Natural killer cell (primary cell): ENCODE measurements at regions not wholly inside any gene's neighbourhood (a gene's known extent, or its start where the extent isn't known, plus 50 kb on each side); places are given as distances from the start of the nearest gene placed in this dataset.

Experiments
- ATAC-seq, 3 donors: fragments of 150-1000 bp in 2 of 3; fragments of 200-7000 bp in 1 of 3; cut with Tn5 transposase; 1 replicate in 1 of 3; 2 replicates in 2 of 3; pipeline ENCODE4 v1.10.0; 2021; ENCODE audit warnings: mild to moderate bottlenecking in 2 of 3, moderate library complexity in 2 of 3
- DNase-seq, 2 donors: peaks; one replicate each; pipeline versions ENCODE4 v3.0.0 to v3.0.0-alpha.2; 2013 to 2021; ENCODE audit warnings: mixed read lengths in 1 of 2
- H3K27ac ChIP-seq: one replicate; pipeline ENCODE4 v1.5.1; 2013; ENCODE audit warnings: mild to moderate bottlenecking, low read length
- H3K27me3 ChIP-seq: one replicate; pipeline ENCODE4 v1.6.1; 2013; ENCODE audit warnings: low read length; ENCODE audit not compliant: control insufficient read depth, insufficient read depth
- H3K36me3 ChIP-seq: one replicate; pipeline ENCODE4 v1.6.1; 2013; ENCODE audit warnings: low read length; ENCODE audit not compliant: control insufficient read depth, insufficient read depth
- H3K4me1 ChIP-seq: one replicate; pipeline ENCODE4 v1.6.1; 2013; ENCODE audit warnings: low read length; ENCODE audit not compliant: control insufficient read depth, insufficient read depth
- H3K4me3 ChIP-seq: one replicate; pipeline ENCODE4 v1.5.1; 2013; ENCODE audit warnings: low read length
- H3K9me3 ChIP-seq: one replicate; pipeline ENCODE4 v1.6.1; 2013; ENCODE audit warnings: low read length; ENCODE audit not compliant: control insufficient read depth, insufficient read depth
- H3K27ac Mint-ChIP-seq, 2 donors: one replicate each; pipeline ENCODE4 v1.8.0; 2022; ENCODE audit warnings: mild to moderate bottlenecking in 2 of 2, mixed read lengths in 2 of 2, moderate library complexity in 1 of 2
- H3K27me3 Mint-ChIP-seq, 2 donors: one replicate each; pipeline ENCODE4 v1.8.0; 2022; ENCODE audit warnings: low read depth in 2 of 2, mixed read lengths in 2 of 2
- H3K36me3 Mint-ChIP-seq: one replicate; pipeline ENCODE4 v1.8.0; 2022; ENCODE audit warnings: mixed read lengths
- H3K4me1 Mint-ChIP-seq, 2 donors: one replicate each; pipeline ENCODE4 v1.8.0; 2022; ENCODE audit warnings: mixed read lengths in 2 of 2
- H3K4me3 Mint-ChIP-seq: one replicate; pipeline ENCODE4 v1.8.0; 2022; ENCODE audit warnings: mild to moderate bottlenecking, moderate library complexity, mixed read lengths
- H3K9me3 Mint-ChIP-seq, 2 donors: one replicate each; pipeline ENCODE4 v1.8.0; 2022; ENCODE audit warnings: mixed read lengths in 2 of 2
- WGBS: methylation state at CpG from one replicate; pipeline ENCODE4 v1.1.7; 2013; ENCODE audit warnings: missing lambda C conversion rate; ENCODE audit not compliant: insufficient coverage; 5-methylcytosine and 5-hydroxymethylcytosine counted together
- intact Hi-C: fragments of 100-400 bp; cut with micrococcal nuclease; formaldehyde crosslinking; loops from one replicate; pipeline ENCODE4 v1.14.2; 2022
- TF ChIP-seq, protein P1 (sequence below): fragments of 200-600 bp; IDR thresholded peaks from one replicate; pipeline ENCODE4 v1.8.0; 2022; ENCODE audit warnings: antibody characterized with exemption

DNA sequence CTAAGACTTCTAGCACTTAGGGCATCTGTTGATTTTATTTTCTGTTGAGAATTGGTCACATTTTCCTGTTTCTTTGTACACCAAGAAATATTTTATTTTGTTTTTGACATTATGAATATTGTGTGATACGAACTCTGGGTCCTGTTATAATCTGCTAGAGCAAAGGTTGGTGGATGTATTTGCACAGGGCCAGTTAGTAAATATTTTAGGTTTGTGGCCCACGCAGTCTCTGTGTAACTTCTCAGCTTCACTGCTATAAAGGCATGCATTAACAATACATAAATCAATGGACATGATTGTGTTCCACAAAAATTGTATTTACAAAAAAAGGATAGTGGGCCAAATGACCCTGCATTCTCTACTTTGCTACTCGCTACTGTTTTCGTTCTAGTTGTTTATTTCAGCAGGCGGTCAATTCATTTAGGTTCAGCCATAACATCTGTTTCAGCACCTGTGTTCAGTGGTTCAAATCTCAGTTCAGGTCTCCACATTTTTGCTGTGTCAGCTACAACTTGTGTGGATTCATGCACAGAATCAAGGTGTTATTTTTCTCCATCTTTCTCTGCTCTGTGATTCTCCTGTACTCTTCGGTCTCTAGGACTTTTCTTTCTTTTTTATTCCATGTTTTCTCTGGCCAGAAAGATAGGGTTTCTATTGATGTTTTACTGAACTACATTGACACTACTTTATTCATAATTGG is 786.2 kb downstream of the ETS1 start:
- no peaks in the 10 kb centered on the region for H3K4me1 Mint-ChIP-seq

GRCh38 chr11:127795326-127795725 is 792.0 kb downstream of the ETS1 start:
- TF ChIP-seq, protein P1, sequence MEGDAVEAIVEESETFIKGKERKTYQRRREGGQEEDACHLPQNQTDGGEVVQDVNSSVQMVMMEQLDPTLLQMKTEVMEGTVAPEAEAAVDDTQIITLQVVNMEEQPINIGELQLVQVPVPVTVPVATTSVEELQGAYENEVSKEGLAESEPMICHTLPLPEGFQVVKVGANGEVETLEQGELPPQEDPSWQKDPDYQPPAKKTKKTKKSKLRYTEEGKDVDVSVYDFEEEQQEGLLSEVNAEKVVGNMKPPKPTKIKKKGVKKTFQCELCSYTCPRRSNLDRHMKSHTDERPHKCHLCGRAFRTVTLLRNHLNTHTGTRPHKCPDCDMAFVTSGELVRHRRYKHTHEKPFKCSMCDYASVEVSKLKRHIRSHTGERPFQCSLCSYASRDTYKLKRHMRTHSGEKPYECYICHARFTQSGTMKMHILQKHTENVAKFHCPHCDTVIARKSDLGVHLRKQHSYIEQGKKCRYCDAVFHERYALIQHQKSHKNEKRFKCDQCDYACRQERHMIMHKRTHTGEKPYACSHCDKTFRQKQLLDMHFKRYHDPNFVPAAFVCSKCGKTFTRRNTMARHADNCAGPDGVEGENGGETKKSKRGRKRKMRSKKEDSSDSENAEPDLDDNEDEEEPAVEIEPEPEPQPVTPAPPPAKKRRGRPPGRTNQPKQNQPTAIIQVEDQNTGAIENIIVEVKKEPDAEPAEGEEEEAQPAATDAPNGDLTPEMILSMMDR, result no peak
- peaks cover 0 to 3% of the 10 kb centered on the region in 2 donors for H3K27me3 Mint-ChIP-seq
- Histone ChIP-seq H3K4me3 (no peak overlapping the region), H3K4me1 (no peaks in the 10 kb centered on the region), H3K27me3 (no peaks in the 10 kb centered on the region), H3K27ac (no peak overlapping the region), H3K9me3 (no peaks in the 10 kb centered on the region), H3K36me3 (no peaks in the 10 kb centered on the region)
- ATAC-seq (no peak), DNase-seq (no peak)
- H3K27ac Mint-ChIP-seq, result no peak overlapping the region
- no peaks in the 10 kb centered on the region for H3K4me1 Mint-ChIP-seq
- H3K9me3 Mint-ChIP-seq, result no peaks in the 10 kb centered on the region
- intact Hi-C loops, result no loop called here
- no peaks in the 10 kb centered on the region for H3K36me3 Mint-ChIP-seq
- no peak overlapping the region for H3K4me3 Mint-ChIP-seq

More for the DNA sequence above, 786.2 kb downstream of the ETS1 start:
- Histone ChIP-seq H3K9me3 (no peaks in the 10 kb centered on the region), H3K4me1 (no peaks in the 10 kb centered on the region), H3K36me3 (no peaks in the 10 kb centered on the region), H3K4me3 (no peak overlapping the region), H3K27ac (no peak overlapping the region), H3K27me3 (no peaks in the 10 kb centered on the region)
- ATAC-seq, result no peak
- no peak overlapping the region for H3K27ac Mint-ChIP-seq
- WGBS, result 86% methylated on average over 6 of the region's 6 CpGs
- peaks cover 3 to 9% of the 10 kb centered on the region in 2 donors for H3K27me3 Mint-ChIP-seq
- H3K9me3 Mint-ChIP-seq, result no peaks in the 10 kb centered on the region
- DNase-seq, result no peak
- intact Hi-C loops, result no loop called here
- no peak overlapping the region for H3K4me3 Mint-ChIP-seq
- TF ChIP-seq, protein P1, result no peak
- H3K36me3 Mint-ChIP-seq, result no peaks in the 10 kb centered on the region

- Histone ChIP-seq H3K4me1 (no peaks in the 10 kb centered on the region), H3K27ac (no peak overlapping the region), H3K27me3 (no peaks in the 10 kb centered on the region), H3K9me3 (no peaks in the 10 kb centered on the region), H3K4me3 (no peak overlapping the region), H3K36me3 (no peaks in the 10 kb centered on the region)
- TF ChIP-seq, protein P1, result no peak
- 91% methylated on average over 7 of the region's 7 CpGs for WGBS
- H3K9me3 Mint-ChIP-seq, result no peaks in the 10 kb centered on the region
- intact Hi-C loops, result no loop called here
- ATAC-seq (no peak), DNase-seq (no peak)
- H3K36me3 Mint-ChIP-seq, result no peaks in the 10 kb centered on the region
- no peak overlapping the region for H3K27ac Mint-ChIP-seq
- no peaks in the 10 kb centered on the region for H3K4me1 Mint-ChIP-seq
- peaks cover 0 to 3% of the 10 kb centered on the region in 2 donors for H3K27me3 Mint-ChIP-seq
- H3K4me3 Mint-ChIP-seq, result no peak overlapping the region
Measured at GRCh38 chr11:127791844-127792243, 791.3 kb upstream of the KIRREL3 start.

GRCh38 chr11:127790592-127790991 is 790.0 kb upstream of the KIRREL3 start:
- H3K36me3 Mint-ChIP-seq, result no peaks in the 10 kb centered on the region
- Histone ChIP-seq H3K4me1 (no peaks in the 10 kb centered on the region), H3K9me3 (no peaks in the 10 kb centered on the region), H3K4me3 (no peak overlapping the region), H3K36me3 (no peaks in the 10 kb centered on the region), H3K27ac (no peak overlapping the region), H3K27me3 (no peaks in the 10 kb centered on the region)
- WGBS, result 87% methylated on average over 2 of the region's 4 CpGs
- no peak overlapping the region for H3K27ac Mint-ChIP-seq
- no peak overlapping the region for H3K4me3 Mint-ChIP-seq
- ATAC-seq (no peak), DNase-seq (no peak)
- H3K27me3 Mint-ChIP-seq, result peaks cover 0 to 3% of the 10 kb centered on the region in 2 donors
- intact Hi-C loops, result no loop called here
- TF ChIP-seq, protein P1, result no peak
- H3K9me3 Mint-ChIP-seq, result no peaks in the 10 kb centered on the region
- H3K4me1 Mint-ChIP-seq, result no peaks in the 10 kb centered on the region
